NCI-H69 (cell line): ENCODE measurements at regions not wholly inside any gene's neighbourhood (a gene's known extent, or its start where the extent isn't known, plus 50 kb on each side); places are given as distances from the start of the nearest gene placed in this dataset.

ENCODE experiments used
- DNase-seq: peaks from one replicate; lab custom pipeline; 2025; lab: John Stamatoyannopoulos, UW

DNA sequence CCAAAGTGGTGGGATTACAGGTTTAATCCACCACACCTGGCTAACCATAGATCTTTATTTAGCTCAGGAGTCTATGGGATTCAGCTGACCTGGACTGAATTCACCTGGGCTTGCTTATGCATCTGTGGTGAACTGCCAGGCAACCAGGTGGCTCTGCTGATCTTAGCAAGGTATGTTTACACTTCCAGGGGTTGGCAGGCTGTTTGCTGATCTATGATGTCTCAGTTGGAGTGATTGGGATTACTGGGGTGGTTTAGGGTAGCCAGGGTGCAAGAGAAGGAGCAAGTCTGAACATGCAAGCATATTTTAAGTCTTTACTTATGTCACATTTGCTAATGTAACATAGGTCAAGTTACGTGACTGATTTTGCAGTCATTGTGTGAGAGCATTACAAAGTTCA is 63.6 kb upstream of the JAK2 start:
- peak; percentile 20 for DNase-seq

DNA sequence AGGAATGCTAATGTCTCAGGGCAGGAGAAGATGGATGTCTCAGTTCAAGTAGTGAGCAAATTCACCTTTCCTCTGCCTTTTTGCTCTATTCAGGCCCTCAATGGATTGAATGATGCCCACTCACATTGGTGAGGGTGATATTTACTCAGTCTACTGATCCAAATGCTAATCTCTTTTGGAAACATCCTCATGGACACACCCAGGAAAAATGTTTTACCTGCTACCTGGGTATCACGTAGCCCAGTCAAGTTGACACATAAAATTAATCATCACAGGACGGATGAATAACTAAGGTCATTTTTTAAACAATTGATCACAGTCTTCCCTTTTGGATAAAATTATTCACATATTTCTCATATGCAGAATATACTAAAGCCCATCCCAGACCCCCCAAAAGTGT is 63.0 kb upstream of the JAK2 start:
- no peak for DNase-seq

- DNase-seq = no peak
Measured at GRCh38 chr9:4922730-4923129, 62.3 kb upstream of the JAK2 start.

DNA sequence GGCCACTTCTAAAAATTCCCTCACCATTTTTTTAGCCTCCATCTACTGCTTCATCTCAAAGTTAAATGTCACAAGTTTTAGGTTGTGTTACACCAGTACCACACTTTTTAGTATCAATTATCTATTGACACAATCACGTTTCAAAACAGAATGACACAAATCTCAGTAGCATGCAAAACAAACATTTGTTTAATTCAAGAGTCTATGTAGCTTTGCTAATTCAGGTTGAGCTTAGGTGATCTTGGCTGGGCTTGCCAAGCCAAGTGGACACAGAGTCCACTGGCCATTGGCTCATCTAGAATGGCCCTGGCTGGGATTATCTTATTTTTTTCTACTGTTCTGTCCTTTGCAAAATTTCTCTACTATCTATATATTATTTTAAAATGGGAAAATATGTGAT is 61.9 kb upstream of the JAK2 start:
- DNase-seq = no peak

DNA sequence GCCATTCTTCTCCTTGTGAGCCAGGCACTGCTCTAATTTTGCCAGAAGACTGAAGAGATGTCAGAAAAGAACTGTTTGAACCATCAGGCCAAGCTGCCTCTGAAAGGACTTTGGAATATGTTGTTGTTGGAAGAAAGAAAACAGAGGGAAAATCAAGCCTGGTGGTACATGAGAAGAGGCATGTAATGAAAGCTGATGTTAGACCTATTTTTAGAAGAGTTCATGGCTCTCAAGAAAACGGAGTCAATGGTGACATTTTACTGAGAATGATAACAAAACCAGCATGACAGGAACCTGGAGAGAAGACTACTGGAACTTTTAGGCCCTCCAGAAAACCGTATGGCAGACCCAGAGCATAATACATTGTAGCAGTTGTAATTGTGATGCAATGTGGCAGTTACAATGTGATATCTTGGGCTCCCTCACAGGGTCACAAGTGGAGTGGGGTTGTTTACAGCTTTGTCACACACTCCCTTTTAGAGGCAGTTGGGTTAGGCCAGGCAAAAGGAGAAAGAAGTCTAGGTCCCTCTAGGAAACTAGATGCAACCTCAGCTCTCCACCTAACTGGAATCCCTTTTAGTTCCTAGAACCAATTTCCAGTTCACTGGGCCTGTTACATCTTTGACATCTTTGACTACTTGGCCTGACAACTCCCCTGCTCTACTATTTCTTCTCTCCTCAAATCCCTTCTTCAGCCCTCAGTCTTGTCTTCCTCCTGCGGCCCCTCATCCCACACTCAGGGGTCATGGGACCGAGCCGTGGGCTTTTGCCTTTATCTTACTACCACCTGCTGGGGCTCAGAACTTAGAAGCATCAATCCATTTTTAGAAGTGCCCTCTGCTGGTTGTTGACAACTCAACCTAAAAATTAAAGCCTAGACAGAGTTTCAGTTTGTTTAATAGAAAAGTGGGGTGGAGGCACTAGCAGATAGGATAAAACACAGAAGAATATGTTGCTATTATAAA is 61.2 kb upstream of the JAK2 start:
- DNase-seq = no peak

DNA sequence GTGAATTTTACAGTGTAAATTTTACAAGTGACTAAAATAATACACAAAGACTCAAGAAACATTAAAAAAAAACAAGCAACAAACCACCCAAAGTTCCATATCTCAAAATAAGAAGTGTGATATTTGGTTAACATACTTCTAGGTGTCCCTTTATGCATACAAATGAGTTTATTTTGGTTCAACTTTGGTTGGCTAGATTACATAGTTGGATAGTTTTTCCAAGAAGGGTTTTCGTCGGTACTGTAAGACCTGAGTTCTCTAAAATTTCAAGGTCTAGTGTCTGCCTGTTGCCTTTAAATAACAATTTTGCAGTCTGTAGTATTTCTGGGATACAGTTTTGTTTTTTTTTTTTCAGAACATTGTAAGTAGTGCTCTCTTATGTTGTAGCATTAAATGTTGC is 58.8 kb upstream of the JAK2 start:
- DNase-seq = no peak

GRCh38 chr9:4927043-4927471 is 58.0 kb upstream of the JAK2 start:
- DNase-seq = no peak

- no peak for DNase-seq
Measured at GRCh38 chr9:4927701-4928100, 57.4 kb upstream of the JAK2 start.

DNA sequence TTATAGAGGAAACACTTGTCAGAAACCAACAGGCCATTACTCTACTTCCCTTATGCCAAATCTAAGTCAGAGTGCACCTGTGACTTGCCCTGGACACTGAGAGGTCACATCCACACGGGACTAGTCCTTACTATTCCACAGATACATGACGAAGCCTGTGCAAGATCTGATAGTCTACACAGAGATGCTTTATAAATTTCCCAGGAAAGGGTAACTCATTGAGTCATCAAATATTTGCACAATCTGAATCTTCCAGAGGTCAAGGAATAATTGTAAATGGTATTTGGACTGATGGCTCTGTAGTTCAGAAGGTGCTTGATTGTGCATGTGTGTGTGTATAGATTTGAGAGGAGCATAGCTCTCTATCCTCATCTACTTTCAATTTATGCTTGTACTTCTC is 55.2 kb upstream of the JAK2 start:
- DNase-seq = no peak

DNA sequence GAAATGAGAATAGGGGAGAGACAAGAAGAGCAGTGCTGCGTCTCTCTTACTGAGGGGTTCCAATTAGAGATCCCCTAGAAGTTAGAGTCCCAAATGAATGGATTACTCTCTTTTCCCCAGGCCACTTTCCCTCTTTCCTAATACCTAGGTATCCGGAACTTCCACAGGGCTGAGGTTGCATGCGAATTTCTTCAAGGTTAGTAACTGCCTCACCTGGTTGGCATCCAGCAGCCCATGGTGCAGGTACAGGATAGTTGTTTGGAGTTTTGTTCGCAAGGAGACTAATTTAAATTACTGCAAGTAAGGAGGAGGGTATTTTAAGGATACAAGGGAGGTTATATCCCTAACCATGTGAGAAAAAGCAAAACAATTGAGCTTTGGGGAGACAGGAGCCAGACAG is 52.4 kb upstream of the JAK2 start:
- no peak for DNase-seq

GRCh38 chr9:4933177-4933576 is 51.9 kb upstream of the JAK2 start:
- DNase-seq = no peak

DNA sequence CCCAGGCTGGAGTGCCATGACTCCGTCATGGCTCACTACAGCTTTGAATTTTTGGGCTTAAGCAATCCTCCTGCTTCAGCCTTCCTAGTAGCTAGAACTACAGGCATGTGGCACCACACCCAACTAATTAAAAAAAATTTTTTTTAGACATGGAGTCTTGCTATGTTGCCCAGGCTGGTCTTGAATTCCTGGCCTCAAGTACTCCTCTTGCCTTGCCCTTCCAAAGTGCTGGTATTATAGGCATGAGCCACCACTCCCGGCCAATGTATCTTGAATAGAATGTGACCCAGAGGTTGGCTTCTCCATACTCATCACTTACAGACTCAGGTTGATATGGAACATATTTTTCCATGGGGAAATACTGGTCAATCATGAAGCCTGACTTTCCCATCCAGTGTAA is 51.2 kb upstream of the JAK2 start:
- DNase-seq = no peak

- peak; percentile 96 for DNase-seq
Measured at GRCh38 chr9:4935001-4935672, 49.9 kb upstream of the JAK2 start.
